HG02678 (cell line): ENCODE measurements at regions not wholly inside any gene's neighbourhood (a gene's known extent, or its start where the extent isn't known, plus 50 kb on each side); places are given as distances from the start of the nearest gene placed in this dataset.

Experiments
- ATAC-seq: cut with Tn5 transposase; IDR thresholded peaks from one replicate; pipeline ENCODE4 v1.9.1; 2021; ENCODE audit warnings: mild to moderate bottlenecking, moderate library complexity; ENCODE audit not compliant: unreplicated experiment

GRCh38 chr9:88784960-88785359 is 206.3 kb upstream of the S1PR3 start:
- no peak for ATAC-seq

DNA sequence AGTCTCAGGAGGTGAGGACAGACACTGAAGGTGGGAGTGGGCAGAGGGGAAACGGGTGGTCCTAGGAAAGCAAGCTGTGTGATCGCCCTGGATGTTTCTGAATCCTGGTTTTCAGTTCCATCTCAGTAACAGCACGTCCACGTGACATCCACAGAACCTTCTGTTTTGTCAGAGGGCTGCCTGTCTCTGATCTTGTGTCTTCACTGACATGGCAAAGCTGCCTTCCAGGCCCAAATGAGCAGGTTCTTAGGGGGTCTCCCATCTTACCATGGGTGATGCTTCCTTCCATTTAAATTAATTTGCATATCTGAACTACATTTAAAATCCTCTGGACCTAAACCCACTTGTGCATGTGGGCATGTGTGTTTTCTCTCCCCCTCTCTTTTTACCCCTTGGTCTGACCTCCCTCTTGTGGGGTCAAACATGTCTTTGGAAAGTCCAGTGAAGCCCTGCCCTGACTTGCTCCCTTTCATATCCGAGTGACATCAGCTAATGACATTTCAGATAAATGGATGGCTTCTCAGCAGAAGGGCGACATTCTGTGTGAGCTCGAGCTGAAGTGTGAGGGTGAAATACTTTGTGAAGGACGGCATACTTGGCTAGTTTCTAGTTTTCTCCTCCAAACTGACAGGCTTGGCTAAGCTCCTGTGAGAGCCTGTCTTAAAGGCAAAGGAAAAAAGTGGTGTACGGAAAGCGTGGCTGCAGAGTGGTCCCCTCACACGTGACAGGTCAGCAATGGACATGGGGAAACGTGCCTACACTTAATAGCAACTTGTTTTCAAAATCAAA is 204.8 kb upstream of the S1PR3 start:
- no peak for ATAC-seq

DNA sequence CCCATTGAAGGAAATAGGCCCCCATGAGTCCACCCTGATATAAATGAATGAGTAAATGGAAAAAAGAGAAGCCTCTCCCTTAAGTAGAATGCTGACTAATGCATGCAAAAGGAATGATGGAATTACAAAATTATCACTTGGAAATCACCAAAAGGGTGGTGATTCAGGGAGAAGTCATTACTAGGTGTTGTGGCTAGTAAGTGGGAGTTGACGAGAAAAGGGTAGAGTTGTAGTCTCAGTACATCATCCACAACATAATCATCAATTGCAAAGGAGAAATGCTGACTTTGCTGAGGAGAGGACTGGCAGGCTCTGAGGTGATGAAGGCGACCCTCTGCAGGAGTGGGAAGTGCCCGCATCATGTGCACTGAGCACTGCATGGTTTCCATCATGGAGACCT is 201.5 kb upstream of the S1PR3 start:
- no peak for ATAC-seq

GRCh38 chr9:88791105-88791805 is 200.0 kb upstream of the S1PR3 start:
- ATAC-seq: no peak

DNA sequence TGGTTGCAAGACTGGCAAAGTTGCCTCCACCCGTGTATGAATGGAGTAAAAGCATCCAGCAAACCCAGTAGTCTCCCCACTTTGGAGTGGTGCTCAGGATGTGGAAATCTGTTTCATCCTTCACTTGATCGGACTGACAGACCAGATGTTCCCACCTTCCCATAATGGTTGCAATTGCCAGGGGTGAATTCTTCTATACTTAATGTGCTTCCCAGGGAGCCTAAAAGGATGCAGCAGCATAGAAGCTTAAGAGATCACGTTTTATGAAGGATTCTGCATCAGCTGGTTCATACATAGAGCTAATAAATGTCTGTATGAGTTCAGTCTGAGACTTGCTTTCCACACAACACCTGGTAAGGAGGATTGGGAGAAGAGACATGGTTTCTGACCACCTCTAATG is 198.8 kb upstream of the S1PR3 start:
- no peak for ATAC-seq

GRCh38 chr9:88794100-88794499 is 197.2 kb upstream of the S1PR3 start:
- ATAC-seq: no peak

DNA sequence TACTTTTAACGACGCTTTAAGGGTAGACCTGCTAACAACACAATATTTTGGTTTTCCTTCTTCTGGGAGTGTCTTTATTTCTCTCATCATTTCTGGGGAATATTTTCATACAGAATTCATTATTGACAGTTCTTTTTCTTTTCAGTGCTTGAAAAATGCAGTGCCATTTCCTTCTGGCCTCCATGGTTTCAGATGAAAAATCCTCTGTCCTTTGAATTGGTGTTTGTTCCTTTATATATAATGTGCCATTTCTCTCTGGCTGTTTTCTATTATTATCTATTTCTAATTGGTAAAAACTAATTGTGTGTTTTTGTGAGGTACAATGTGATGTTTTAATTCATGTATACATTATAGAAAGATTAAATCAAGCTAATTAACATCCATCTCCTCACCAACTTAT is 194.3 kb upstream of the S1PR3 start:
- ATAC-seq: no peak

GRCh38 chr9:88798476-88798875 is 192.8 kb upstream of the S1PR3 start:
- ATAC-seq: no peak

DNA sequence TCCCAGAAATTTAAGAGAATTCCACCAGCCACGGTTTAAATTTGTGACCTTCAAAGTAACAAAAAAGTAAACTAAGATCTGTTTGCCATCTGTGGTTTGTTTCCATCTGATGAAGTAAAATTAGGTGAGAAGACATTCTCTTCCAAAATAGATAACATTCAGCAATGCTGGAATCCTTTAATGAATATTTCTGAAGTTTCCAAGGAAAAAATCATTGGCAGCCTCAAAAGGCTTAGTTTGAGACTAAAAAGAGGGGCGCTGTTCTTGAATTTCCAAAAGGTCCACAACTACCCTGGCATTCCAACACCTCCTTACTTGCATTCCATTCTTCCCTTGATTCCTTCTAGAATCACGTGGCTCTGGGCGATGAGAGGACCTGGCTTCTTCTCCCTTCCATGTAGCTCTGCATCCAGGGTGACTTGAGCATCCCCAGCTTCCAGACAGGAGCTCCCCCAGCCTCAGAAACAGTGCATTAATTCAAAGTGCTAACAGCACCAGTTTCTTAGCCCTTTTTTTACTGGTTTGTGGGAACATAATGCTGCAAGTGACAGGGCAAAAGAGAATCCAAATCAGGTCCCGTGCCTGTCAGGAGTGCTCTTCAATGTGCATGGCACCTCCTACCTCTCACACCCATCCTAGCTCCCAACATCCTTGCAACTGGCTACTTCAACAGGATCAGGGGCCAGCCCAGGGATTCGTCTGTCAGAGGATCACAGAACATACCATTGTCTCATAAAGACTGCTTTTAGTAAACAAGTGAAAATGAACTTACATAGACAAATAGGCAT is 191.5 kb upstream of the S1PR3 start:
- no peak for ATAC-seq

DNA sequence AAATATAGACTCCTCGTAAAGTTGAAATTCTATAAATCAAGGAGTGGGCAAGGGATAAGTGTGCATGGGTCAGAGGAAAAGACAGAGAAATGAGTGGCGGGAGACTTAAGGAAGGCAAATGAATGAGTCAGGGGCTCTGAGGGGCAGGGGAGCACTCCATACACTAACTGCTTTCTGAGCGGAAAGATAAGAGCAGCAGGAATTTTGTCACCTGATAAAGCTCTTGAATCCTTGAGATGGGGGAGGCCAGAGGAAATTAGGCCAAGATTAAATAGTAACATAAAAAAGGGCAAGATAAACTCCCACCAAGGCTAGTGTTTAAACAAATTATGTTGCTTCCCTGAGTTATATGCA is 191.0 kb upstream of the S1PR3 start:
- no peak for ATAC-seq

DNA sequence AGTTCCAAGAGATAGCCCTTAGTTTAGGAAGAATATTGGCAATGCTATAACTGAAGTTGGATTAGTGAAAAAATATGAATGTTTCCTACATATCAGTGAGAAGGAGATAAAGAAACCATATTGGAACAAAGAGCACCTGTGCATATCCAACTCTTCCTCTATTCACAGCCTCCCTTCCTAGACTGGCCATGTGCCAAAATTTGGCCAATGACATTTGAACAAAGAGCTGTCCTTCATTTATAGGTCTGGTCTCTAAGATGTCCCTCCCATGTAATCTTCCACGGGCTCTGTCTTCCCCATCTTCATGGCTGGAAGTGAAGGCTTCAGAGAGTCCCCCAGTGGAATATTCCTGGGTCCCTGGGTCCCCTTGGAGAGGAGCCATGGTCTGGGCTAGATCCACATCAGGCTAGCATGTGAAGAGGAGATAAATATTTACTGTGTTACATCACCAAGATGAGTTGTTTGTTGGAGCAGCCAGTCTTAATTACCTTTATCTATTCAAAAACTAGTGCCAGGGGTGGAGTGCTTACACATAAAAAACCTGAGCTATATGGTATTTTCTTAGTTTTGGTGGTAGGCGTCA is 190.0 kb upstream of the S1PR3 start:
- ATAC-seq: no peak

GRCh38 chr9:88802533-88802932 is 188.7 kb upstream of the S1PR3 start:
- no peak for ATAC-seq

- no peak for ATAC-seq
These were observed 187.6 kb upstream of the S1PR3 start for GRCh38 chr9:88803546-88804253.

DNA sequence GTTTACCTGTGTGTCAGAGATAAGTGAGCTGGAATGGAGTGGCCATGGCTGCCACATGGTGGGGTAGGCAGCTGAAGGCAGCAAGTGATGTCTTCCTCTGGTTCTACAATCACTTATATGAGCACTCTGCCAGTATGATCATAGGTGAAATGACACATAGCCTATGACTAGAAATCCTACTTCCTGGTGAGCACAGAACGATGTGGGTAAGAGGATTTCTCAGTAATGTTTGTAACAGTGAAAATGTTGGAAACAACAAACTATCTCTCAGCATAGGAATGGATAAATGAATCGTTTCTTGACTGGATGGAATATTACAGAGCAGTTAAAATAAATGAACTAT is 187.0 kb upstream of the S1PR3 start:
- ATAC-seq: no peak

- ATAC-seq: no peak
These were observed 185.9 kb upstream of the S1PR3 start for GRCh38 chr9:88805217-88805943.

DNA sequence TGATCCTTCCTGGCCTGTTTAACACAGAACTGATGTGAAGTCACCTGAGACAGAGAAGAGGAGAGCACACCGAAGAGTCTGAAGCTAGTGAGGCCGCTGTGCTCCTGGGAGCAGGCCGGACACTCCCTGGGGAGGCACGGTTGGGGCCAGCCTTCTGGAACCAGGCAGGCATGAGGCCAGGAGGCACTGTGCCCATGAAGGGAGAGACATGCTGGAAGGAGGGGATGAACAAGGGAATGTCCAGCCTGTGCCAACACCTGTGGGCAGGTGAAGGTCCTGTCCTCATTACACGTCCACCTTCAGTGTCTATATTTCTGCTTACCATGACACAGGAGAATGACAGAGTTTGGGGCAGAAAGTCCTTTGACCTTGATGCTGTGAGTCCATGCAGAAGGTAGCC is 183.8 kb upstream of the S1PR3 start:
- no peak for ATAC-seq

GRCh38 chr9:88808019-88808656 is 183.1 kb upstream of the S1PR3 start:
- no peak for ATAC-seq

- no peak for ATAC-seq
These were observed 182.4 kb upstream of the S1PR3 start for GRCh38 chr9:88808761-88809354.

- ATAC-seq: no peak
These were observed 181.7 kb upstream of the S1PR3 start for GRCh38 chr9:88809355-88810161.
